SKM-1 (cell line): ENCODE measurements at regions not wholly inside any gene's neighbourhood (a gene's known extent, or its start where the extent isn't known, plus 50 kb on each side); places are given as distances from the start of the nearest gene placed in this dataset.
"Not testable (repeated sequence)": the region's sequence is repeated elsewhere in the genome, so short reads cannot be mapped to it uniquely, and the experiment has no call there.

Experiments
- DNase-seq: peaks from one replicate; lab custom pipeline; 2025; ENCODE audit not compliant: unreplicated experiment; lab: John Stamatoyannopoulos, UW

DNA sequence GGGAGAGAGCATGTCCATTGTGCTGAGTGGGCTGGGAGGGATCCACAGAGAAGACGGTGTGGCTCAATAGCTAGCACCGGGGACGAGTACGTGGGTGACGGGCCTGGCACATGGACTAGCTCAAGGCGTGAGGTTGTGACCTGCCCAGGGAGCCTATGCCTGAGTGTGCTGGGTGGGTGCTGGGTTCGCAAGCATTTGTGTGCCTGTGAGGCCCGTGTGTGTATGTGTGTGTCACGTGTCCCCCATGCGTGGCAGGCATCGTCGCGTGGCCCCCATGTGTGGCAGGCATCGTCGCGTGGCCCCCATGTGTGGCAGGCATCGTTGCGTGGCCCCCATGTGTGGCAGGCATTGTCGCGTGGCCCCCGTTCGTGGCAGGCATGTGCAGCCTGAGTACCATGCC is 109.2 kb downstream of the TMEM121 start:
- DNase-seq = no peak

DNA sequence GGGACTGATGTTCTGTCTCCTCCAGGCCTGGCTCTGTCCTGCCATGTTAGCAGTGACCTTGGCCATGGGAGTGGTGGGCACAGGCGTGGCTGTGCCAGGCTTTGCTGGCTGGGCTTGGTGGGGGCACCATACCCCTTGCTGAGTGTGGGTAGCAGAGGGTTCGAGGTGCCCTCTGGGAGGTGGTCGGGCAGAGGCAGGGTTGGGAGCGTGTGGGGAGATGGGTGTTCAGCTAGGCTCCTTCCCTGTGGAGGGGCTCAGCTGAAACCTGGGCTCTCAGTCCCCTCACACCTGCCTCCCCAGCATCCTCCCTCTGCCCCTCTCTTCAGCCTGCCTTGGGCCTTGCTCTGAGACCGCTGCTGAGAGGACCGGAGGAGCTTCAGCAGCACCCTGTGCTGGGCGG is 109.6 kb downstream of the TMEM121 start:
- not testable (repeated sequence) for DNase-seq

DNA sequence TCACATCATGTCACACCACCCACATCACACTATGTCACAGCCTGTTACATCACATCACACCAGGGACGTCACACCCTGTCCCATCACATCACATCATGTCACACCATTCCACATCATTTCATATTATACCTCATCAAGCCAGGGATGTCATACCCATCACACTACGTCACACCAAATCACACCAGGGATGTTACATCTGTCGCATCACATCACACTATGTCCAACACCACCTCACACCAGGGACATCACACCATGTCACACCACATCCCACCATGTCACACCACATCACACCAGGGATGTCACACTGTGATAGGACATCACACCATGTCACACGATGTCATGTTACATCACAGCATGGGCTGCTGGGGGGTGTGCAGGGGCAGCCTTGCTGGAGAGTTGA is 110.6 kb downstream of the TMEM121 start:
- no peak for DNase-seq

DNA sequence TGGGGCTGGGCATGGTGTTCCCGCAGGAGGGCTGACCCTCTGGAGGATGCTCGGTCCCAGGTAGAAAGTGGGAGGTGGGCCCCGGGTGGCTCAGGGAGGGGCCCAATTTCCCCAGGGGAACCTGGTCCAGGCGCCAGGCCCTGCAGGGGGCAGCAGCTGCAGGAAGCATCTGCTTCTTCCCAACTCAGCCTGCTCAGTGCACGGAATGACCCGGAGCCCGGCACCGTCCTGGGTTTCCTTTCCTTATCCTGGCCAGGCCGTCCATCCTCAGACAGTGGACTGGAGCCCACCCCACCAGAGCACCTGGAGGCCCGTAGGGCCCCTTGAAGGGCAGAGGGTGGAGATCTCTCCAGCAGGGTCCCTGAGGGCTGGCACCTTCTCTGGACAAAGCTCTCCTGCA is 111.0 kb downstream of the TMEM121 start:
- DNase-seq = not testable (repeated sequence)

DNA sequence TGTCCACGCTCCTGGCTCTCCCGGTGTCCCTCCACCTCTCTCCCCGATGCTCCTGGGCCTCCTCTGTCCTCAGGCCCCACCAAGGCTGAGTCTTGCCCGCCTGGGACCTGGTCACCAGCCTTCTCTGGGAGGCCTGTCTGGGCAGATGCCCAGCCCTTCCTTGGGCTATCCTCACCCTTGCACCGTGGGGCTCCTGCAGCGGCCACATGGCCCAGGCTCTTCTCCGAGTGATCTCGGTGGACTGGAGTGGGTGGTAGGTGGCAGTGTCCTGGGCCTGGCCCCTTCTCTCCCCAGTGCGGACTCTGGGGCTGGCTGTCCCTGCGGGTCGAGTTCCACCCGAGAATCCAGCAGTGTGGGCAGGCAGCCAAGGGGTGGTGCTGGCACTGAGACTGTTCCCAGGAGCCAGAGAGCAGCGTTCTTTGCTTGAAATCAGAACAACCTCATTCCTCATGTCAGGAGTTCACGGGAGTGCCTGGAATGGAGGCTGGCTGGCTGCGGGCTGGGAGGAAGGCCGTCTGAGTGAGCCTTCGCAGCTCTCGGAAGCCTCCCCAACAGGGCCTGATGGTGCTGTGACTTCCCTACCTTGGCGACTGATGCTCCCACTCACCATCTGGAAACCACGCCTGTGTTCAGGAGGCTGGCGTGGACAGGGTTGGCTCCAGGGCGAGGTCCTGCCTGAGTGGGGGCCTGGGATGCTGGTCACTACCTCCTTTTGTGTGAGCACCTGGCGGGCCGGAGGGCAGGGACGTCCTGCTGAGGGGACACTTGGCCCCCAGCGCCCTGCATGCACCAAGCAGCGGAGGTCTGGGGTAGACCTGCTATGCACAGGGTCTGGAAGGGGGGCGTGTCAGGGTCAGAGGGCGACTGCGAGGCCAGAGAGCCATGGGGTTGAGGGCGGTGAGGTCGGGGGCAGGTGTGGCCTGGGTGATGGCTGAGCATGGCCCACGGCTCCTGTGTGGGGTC is 113.9 kb downstream of the TMEM121 start:
- not testable (repeated sequence) for DNase-seq

DNA sequence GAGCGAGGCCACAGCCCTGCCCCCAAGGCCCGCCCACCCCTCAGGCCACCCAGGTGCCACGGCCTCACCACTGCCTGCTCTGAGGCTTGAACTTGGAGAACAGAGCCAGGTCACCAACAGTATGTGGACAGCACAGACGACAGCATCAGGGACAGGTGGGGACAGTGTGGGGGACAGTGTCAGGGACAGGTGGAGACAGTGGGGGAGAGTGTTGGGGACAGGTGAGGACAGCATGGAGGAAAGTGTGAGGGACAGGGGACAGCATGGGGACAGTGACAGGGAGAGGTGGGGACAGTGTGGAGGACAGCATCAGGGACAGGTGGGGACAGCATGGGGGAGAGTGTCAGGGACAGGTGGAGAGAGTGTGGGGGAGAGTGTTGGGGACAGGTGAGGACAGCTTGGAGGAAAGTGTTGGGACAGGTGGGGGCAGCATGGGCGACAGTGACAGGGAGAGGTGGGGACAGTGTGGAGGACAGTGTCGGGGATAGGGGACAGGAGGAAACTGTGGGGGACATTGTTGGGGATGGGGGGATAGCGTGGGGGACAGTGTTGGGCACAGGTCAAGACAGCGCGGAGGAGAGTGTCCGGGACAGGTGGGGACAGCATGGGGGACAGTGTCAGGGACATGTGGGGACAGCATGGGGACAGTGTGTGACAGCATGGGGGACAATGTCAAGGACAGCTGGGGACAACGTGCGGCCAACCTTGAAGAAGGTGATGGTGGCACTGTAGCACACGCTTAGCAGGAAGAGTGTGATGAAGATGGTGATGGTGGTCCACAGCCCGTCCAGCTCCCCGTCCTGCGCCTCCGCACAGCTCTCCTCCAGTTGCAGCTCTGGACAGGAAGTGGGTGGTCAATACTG is 114.9 kb downstream of the TMEM121 start:
- no peak for DNase-seq

DNA sequence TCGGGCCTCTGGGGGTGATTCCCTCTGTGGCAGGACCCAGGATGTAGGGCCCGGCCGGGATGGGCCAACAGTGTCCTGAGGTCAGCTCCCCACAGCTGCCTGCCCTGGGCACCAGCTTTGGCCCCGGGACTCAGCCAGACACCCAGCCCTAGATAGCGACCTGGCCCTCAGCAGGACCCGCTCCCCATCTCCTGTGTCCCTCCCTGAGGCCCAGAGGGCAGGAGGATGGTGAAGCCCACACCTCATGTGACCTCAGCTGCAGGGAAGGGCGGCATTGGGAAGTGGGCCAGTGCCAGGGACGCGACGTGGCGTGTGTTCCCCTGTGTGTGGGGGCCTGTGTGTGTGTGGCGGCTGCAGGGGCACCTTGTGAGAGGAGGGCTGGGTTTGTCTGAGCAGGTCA is 115.6 kb downstream of the TMEM121 start:
- DNase-seq = not testable (repeated sequence)

DNA sequence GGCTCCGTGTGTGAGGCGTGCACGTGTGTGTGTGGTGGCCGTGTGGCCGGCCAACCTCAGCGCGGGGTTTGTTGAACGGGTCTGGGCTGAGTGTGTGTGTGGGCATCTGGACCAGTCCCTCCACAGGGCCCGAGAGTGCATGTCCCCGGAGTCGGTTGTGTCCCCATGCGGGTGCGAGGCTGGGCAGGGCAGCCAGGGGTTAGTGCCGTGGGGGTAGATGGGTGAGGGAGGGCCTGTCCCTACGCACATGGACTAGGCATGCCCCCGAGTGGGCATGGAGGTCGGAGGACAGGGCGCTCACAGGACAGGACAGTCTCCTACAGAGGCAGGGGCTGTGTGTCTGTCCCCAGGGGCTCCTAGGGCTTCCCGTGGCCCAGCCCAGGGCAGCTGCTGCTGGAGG is 116.1 kb downstream of the TMEM121 start:
- not testable (repeated sequence) for DNase-seq

DNA sequence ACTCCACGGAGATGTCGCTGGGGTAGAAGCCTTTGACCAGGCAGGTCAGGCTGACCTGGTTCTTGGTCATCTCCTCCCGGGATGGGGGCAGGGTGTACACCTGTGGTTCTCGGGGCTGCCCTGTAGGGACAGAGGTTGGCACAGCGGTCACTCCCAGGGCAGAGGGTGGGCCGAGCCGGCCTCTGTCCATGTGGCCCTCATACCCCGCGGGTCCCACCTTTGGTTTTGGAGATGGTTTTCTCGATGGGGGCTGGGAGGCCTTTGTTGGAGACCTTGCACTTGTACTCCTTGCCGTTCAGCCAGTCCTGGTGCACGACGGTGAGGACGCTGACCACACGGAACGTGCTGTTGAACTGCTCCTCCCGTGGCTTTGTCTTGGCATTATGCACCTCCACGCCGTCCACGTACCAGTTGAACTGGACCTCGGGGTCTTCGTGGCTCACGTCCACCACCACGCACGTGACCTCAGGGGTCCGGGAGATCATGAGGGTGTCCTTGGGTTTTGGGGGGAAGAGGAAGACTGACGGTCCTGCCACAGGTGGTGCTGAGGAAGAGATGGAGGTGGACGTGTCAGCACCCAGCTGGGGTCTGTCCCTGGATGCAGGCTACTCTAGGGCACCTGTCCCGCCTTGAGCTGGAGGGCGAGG is 117.1 kb downstream of the TMEM121 start:
- not testable (repeated sequence) for DNase-seq

DNA sequence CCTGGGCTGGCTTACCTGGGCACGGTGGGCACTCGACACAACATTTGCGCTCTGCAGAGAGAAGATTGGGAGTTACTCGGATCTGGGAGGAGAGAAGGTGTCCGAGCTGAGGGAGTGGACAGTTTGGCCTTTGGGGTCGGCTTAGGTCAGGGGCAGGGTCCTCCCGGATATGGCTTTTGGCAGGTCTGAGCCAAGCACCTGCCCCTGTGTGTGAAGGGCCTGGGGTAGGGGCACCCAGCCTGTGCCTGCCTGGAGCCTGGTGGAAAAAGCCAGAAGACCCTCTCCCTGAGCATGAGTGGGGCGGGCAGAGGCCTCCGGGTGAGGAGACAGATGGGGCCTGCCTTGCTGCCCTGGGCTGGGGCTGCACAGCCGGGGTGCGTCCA is 117.7 kb downstream of the TMEM121 start:
- not testable (repeated sequence) for DNase-seq

DNA sequence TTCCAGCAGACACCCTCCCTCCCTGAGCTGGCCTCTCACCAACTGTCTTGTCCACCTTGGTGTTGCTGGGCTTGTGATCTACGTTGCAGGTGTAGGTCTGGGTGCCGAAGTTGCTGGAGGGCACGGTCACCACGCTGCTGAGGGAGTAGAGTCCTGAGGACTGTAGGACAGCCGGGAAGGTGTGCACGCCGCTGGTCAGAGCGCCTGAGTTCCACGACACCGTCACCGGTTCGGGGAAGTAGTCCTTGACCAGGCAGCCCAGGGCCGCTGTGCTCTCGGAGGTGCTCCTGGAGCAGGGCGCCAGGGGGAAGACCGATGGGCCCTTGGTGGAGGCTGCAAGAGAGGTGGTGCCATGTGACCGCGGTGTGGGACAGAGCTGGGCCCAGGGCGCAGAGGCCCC is 118.1 kb downstream of the TMEM121 start:
- not testable (repeated sequence) for DNase-seq

DNA sequence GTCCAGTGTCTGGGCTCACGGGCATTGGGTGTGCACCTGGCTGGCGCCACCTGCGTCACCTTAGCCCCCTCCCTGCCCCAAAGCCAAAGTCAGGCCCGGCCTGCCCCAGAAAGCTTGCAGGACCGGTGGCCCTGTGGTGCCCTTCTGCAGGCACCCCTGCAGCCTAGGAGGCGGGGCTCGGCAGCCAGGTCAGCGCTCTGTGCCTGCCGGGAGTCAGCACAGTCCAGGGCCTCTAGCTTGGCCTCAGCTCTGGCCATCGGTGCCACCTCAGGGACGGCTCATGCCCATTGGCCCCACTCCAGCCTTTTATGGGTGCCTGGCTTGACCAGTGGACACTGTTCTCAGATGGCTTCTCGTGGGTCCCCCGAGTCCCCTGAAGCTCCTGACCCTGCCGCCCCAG is 118.5 kb downstream of the TMEM121 start:
- DNase-seq = not testable (repeated sequence)

DNA sequence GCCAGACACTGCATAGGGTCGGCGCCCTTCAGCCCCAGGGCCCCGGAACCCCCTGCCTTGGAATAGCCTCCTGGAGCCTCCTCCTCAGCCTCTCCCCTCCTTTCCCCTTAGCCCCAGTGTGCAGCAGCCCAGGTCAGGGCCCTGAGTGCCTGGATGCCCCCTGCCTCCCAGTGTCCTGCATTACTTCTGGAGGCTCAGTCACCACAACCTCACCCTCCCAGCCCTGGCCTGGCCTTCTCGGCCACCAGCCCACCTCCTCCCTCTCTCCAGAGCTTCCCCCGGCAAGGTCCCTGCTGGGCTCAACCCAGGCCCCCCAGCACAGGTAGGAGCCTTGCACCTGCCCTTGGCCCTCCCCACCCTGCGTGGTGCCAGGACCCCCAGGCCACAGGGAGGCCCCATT is 119.0 kb downstream of the TMEM121 start:
- DNase-seq = not testable (repeated sequence)

DNA sequence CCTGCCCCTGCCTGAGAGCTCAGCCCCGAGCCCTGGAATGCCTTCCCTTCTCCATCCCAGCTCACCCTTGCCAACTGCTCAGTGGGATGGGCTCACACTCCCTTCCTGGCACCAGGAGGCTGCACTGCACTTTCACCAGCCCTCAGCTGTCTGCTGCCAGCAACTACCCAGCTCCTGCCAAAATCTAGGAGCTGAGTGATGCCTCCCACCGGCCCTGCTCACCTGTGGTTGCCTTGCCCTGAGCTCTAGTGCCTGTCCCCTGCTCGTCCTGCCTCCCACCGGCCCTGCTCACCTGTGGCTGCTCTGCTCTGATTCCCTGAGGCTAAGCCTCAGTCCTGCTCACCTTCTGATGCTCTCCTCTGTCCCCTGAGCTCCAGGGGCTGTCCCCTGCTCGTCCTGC is 119.8 kb downstream of the TMEM121 start:
- no peak for DNase-seq

DNA sequence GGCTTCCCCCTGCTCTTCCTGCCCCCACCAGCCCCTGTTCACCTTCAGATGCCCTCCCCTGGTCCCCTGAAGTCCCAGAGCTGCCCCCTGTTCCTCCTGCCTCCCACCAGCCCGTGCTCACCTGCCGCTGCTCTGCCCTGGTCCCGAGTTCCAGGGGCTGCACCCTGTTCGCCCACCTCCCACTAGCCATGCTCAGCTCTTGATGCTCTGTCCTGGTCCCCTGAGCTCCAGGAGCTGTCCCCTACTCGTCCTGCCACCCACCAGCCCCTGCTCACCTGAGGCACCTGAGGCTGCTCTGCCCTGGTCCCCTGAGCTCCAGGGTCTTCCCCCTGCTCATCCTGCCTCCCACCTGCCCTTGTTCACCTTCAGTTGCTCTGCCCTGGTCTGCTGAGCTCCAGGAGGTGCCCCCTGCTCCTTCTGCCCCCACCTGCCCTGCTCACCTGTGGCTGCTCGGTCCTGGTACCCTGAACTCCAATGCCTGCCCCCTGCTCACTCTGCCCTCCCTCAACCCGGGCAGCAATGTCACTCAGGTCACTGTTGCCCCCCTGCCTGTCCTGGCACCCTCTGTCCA is 120.4 kb downstream of the TMEM121 start:
- not testable (repeated sequence) for DNase-seq

DNA sequence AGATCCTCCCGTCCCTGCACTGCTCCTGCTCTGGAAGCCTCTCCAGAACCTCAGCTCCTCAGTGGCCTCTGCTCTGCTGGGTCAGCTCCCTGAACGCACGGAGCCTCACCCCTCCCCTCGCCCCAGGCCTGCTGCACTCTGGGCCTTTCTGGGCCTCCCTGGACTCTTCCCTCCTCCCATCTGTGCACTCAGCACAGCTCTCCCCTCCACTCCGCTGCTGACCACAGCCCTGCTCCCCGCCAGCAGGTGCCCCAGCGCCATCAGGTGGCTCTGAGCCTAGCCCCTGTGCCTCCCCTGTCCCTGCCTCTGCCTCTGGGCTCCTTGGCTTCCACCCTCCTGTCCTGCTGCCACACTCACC is 121.0 kb downstream of the TMEM121 start:
- DNase-seq = not testable (repeated sequence)

DNA sequence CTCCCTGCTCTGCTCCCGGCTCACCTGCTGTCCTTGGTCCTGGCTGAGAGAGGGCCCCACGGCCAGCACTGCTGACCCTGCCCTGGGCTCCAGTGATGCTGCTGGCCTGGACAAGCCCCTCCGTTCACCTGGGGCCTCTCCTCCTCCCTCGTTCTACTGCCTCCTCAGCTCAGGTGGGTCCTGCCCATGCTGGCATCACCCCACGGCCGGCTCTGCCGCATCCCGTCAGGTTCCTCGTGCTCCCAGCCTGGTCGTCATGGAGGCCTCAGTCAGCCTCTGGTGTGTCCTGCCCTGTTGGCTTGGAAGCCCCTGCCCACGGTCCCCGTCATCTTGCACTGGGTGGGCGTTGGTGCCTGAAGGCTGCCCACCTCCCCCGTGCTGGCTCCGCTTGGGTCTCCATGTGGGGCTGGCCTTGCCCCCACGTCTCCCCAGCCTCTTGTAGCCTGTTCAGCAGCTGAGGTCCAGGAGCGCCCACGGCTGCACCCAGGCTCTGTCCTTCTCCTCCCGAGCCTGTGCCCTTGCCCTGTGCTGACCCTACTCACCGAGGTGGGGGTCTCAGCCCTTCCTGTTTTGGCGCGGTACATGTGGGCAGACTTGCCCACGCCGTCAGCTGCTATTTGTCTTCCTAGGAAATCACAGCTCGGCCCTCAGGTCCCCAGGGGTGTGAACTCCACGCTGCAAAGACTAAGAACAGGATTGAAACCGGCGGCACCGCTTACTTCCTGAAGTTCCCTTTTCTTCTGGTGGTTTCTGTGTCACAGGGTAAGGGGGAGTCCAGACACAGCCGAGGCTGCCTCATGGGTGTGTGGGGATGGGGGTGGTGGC is 121.6 kb downstream of the TMEM121 start:
- no peak for DNase-seq

DNA sequence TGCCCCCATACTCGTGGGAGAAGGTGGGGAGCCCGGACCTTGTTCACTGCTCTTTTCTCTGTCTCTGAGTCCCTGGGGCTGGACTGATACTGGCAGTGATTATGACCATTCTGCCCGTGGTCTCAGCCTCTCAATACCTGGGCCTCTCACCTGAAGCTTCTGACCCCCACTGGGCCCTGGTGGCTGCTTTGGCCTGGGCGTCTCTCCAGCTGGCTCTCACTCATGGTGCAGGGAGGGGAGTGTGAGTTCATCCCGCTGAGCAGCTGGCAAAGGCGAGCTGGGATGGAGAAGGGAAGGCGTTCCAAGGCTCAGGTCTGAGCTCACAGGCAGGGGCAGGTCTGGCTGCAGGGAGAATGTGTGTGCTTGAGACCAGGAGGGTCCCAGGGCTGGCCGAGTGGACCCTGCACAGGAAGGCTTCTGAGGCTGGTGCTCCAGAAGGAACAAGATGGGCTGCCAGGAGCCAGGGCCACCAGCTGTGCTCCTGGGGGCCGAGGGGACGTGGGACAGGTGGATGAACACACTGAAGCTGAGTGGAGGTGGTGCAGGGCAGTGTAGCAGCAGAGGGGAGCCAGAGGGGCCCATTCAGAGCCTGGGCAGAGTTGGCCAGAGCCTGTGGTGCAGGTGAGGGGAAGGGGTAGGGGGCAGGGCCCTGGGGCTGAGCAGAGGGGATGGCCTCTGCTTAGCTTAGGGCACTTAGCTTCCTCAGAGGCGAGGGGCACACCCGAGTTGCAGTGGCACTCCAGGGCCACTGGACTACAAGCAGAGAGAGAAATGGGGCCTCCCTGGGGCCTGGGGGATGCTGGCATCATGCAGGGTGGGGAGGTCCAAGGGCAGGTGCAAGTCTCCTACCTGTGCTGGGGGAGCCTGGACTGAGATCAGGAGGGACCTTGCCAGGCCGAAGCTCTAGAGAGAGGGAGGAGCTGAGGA is 122.5 kb downstream of the TMEM121 start:
- not testable (repeated sequence) for DNase-seq

DNA sequence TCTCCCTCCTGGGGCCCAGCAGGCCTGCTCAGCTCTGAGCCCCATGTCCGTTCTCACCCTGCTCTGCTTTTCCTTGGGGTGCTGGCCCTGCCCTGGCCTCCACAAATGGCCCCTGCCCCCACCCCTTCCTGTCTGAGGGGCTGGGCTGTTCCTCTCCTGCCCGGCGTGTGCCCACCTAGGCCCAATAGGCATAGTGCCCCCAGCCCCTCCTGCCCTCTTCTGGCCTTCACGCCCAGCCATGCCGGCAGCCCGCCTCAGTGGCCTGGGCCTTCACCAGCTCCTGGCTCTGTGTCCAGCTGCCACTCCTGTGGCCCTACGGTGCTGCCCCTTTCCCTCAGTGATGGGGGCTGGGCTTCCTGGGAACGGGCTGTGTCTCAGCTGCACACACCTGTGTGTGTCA is 125.9 kb downstream of the TMEM121 start:
- DNase-seq = not testable (repeated sequence)
